SK-N-SH (cell line): ENCODE measurements at regions not wholly inside any gene's neighbourhood (a gene's known extent, or its start where the extent isn't known, plus 50 kb on each side); places are given as distances from the start of the nearest gene placed in this dataset.

Experiments used
- CTCF ChIA-PET: fragments of 300-600, 350-600 bp; formaldehyde crosslinking; extraction: SDS; loops from one replicate; lab custom pipeline; 2021; lab: Yijun Ruan, JAX
- POLR2A ChIA-PET: fragments of 350-600 bp; sonication (Branson Sonifier 250); formaldehyde crosslinking; extraction: SDS; loops from one replicate; lab custom pipeline; 2020; ENCODE audit warnings: antibody characterized with exemption, inconsistent platforms; lab: Yijun Ruan, JAX
- DNase-seq: peaks from one replicate; pipeline ENCODE4 v3.0.0; 2012
- H2AFZ ChIP-seq: fragments of 200-600 bp; sonication (generic); 2 replicates; pipeline ENCODE4 v1.8.1; 2016; ENCODE audit warnings: antibody characterized with exemption, mild to moderate bottlenecking, low read depth
- H3F3A ChIP-seq: fragments of 200-600 bp; sonication (generic); replicated peaks from 2 replicates; pipeline ENCODE3; 2016; ENCODE audit warnings: antibody characterized with exemption, mild to moderate bottlenecking; ENCODE audit not compliant: insufficient read depth
- H3K27ac ChIP-seq, 2 experiments: fragments of 200-500 bp in 1 of 2; fragments of 200-600 bp in 1 of 2; sonication (Bioruptor generic) in 1 of 2; sonication (generic), shearing (Covaris generic) in 1 of 2; 2 replicates each; pipeline versions ENCODE4 v1.5.1 to v1.6.1; 2014 to 2016; ENCODE audit warnings: low read depth in 2 of 2, inconsistent platforms in 1 of 2, low read length in 1 of 2, mild to moderate bottlenecking in 1 of 2, mixed read lengths in 1 of 2
- H3K27me3 ChIP-seq: fragments of 200-600 bp; sonication (generic), shearing (Covaris generic); 2 replicates; pipeline ENCODE4 v1.6.1; 2016; ENCODE audit warnings: mixed run types; ENCODE audit not compliant: insufficient read depth
- H3K36me3 ChIP-seq, 2 experiments: fragments of 200-500 bp in 1 of 2; fragments of 200-600 bp in 1 of 2; sonication (Bioruptor generic) in 1 of 2; sonication (generic) in 1 of 2; replicated peaks in 1 of 2; 2 replicates each; pipeline versions ENCODE3 to v1.5.1; 2014 to 2016; ENCODE audit warnings: low read length in 1 of 2, mild to moderate bottlenecking in 1 of 2; ENCODE audit not compliant: insufficient read depth in 2 of 2, control insufficient read depth in 1 of 2
- H3K4me1 ChIP-seq, 2 experiments: fragments of 200-500 bp in 1 of 2; fragments of 200-600 bp in 1 of 2; sonication (Bioruptor generic) in 1 of 2; sonication (generic), shearing (Covaris generic) in 1 of 2; 2 replicates each; pipeline versions ENCODE4 v1.5.1 to v1.6.1; 2014 to 2016; ENCODE audit warnings: low read depth in 1 of 2, low read length in 1 of 2, mixed run types in 1 of 2; ENCODE audit not compliant: insufficient read depth in 2 of 2, control insufficient read depth in 1 of 2
- H3K4me2 ChIP-seq: fragments of 200-600 bp; sonication (generic), shearing (Covaris generic); 2 replicates; pipeline ENCODE4 v1.6.1; 2017; ENCODE audit warnings: mixed run types
- H3K4me3 ChIP-seq, 2 experiments: fragments of 200-500 bp in 1 of 2; fragments of 200-600 bp in 1 of 2; sonication (Bioruptor generic) in 1 of 2; sonication (generic), shearing (Covaris generic) in 1 of 2; 2 replicates each; pipeline versions ENCODE4 v1.5.1 to v1.8.1; 2014 to 2016; ENCODE audit warnings: low read depth in 2 of 2, inconsistent platforms in 1 of 2, low read length in 1 of 2, mild to moderate bottlenecking in 1 of 2, mixed read lengths in 1 of 2, moderate library complexity in 1 of 2
- H3K79me2 ChIP-seq: fragments of 200-600 bp; sonication (generic); 2 replicates; pipeline ENCODE4 v1.8.1; 2017; ENCODE audit warnings: mild to moderate bottlenecking; ENCODE audit not compliant: insufficient read depth
- H3K9ac ChIP-seq: fragments of 200-600 bp; sonication (generic); 2 replicates; pipeline ENCODE4 v1.6.1; 2017; ENCODE audit warnings: mixed run types
- H3K9me2 ChIP-seq: fragments of 200-600 bp; sonication (generic); 2 replicates; pipeline ENCODE4 v1.6.1; 2017; ENCODE audit warnings: mixed run types
- H3K9me3 ChIP-seq: fragments of 200-600 bp; sonication (generic); 2 replicates; pipeline ENCODE4 v1.6.1; 2017; ENCODE audit warnings: mixed run types, mild to moderate bottlenecking, moderate library complexity
- H4K20me1 ChIP-seq: fragments of 200-600 bp; sonication (generic); 2 replicates; pipeline ENCODE4 v1.6.1; 2017; ENCODE audit warnings: mild to moderate bottlenecking, mixed run types; ENCODE audit not compliant: insufficient read depth
- CHD2 ChIP-seq: fragments of 150-350 bp; IDR thresholded peaks from 2 replicates; pipeline ENCODE4 v1.6.1; 2018; ENCODE audit warnings: low read length; ENCODE audit not compliant: partially characterized antibody
- CTCF ChIP-seq: fragments of 200-600 bp; sonication (generic); IDR thresholded peaks from 2 replicates; pipeline ENCODE4 v1.6.1; 2017; ENCODE audit warnings: antibody characterized with exemption, mild to moderate bottlenecking, moderate library complexity
- FOSL2 ChIP-seq: IDR thresholded peaks from 2 replicates; pipeline ENCODE4 v1.4.0; 2012; ENCODE audit warnings: low read depth, mild to moderate bottlenecking, moderate library complexity, borderline replicate concordance
- FOXJ3 ChIP-seq: sonication (generic); formaldehyde crosslinking; IDR thresholded peaks from 2 replicates; pipeline ENCODE4 v1.5.1; 2020; ENCODE audit warnings: mild to moderate bottlenecking, missing genetic modification reagents
- FOXM1 ChIP-seq: IDR thresholded peaks from 2 replicates; pipeline ENCODE4 v1.4.0; 2012; ENCODE audit warnings: low read depth, mild to moderate bottlenecking
- GABPA ChIP-seq: IDR thresholded peaks from 2 replicates; pipeline ENCODE4 v1.4.0; 2012; ENCODE audit warnings: low read depth, mild to moderate bottlenecking
- GATA2 ChIP-seq: sonication (generic); formaldehyde crosslinking; IDR thresholded peaks from 2 replicates; pipeline ENCODE4 v1.5.0; 2020; ENCODE audit warnings: mild to moderate bottlenecking, missing genetic modification reagents
- JUND ChIP-seq: IDR thresholded peaks from 2 replicates; pipeline ENCODE4 v1.4.0; 2012
- MXI1 ChIP-seq: IDR thresholded peaks from 2 replicates; pipeline ENCODE4 v1.6.1; 2012; ENCODE audit warnings: mild to moderate bottlenecking, low read depth, low read length, improper control_type of control experiment
- POLR2AphosphoS5 ChIP-seq: IDR thresholded peaks from 2 replicates; pipeline ENCODE4 v1.6.1; 2012; ENCODE audit warnings: low read depth, low read length
- RAD21 ChIP-seq: IDR thresholded peaks from 2 replicates; pipeline ENCODE4 v1.6.1; 2012; ENCODE audit warnings: mild to moderate bottlenecking, low read length
- RXRA ChIP-seq: IDR thresholded peaks from 2 replicates; pipeline ENCODE4 v1.4.0; 2012; ENCODE audit warnings: low read depth, mild to moderate bottlenecking, borderline replicate concordance
- TEAD4 ChIP-seq: IDR thresholded peaks from 2 replicates; pipeline ENCODE4 v1.4.0; 2012; ENCODE audit warnings: mild to moderate bottlenecking, borderline replicate concordance; ENCODE audit not compliant: insufficient read depth
- YY1 ChIP-seq: IDR thresholded peaks from 2 replicates; pipeline ENCODE4 v1.4.0; 2012; ENCODE audit warnings: low read depth, mild to moderate bottlenecking
- WGBS: methylation state at CpG from one replicate; pipeline ENCODE4 v1.1.6; 2017; ENCODE audit warnings: low lambda C conversion rate; 5-methylcytosine and 5-hydroxymethylcytosine counted together
- TF ChIP-seq, protein P1 (sequence below): IDR thresholded peaks from 2 replicates; pipeline ENCODE4 v1.4.0; 2012; ENCODE audit warnings: low read depth, borderline replicate concordance
- TF ChIP-seq, protein P2 (sequence below): IDR thresholded peaks from 2 replicates; pipeline ENCODE4 v1.4.0; 2012; ENCODE audit warnings: low read depth

GRCh38 chr10:9657530-9657929 lies 1360.1 kb upstream of the CELF2 start:
- DNase-seq: no peak
- Histone ChIP-seq H3K4me1 (no peaks in the 10 kb centered on the region), H3K4me3 (no peak overlapping the region), H3K4me2 (no peak overlapping the region), H3K36me3 (no peaks in the 10 kb centered on the region), H3F3A (no peaks in the 10 kb centered on the region), H2AFZ (no peak overlapping the region), H3K9ac (no peak overlapping the region), H3K27ac (no peak overlapping the region), H3K9me3 (no peaks in the 10 kb centered on the region), H3K79me2 (no peaks in the 10 kb centered on the region), H3K27me3 (no peaks in the 10 kb centered on the region), H4K20me1 (no peaks in the 10 kb centered on the region), H3K9me2 (no peaks in the 10 kb centered on the region; the same call in 1 of the 2 replicates)
- ChIA-PET POLR2A (no interaction called here), CTCF (no interaction called here)
- 24% methylated on average over 2 of the region's 2 CpGs for WGBS
- TF ChIP-seq FOXJ3 (CRISPR knock-in tag) (no peak), MXI1 (no peak), RAD21 (no peak), YY1 (no peak), GATA2 (CRISPR knock-in tag) (no peak), FOSL2 (no peak), CHD2 (no peak), JUND (no peak), TEAD4 (no peak)
- TF ChIP-seq, protein P1, sequence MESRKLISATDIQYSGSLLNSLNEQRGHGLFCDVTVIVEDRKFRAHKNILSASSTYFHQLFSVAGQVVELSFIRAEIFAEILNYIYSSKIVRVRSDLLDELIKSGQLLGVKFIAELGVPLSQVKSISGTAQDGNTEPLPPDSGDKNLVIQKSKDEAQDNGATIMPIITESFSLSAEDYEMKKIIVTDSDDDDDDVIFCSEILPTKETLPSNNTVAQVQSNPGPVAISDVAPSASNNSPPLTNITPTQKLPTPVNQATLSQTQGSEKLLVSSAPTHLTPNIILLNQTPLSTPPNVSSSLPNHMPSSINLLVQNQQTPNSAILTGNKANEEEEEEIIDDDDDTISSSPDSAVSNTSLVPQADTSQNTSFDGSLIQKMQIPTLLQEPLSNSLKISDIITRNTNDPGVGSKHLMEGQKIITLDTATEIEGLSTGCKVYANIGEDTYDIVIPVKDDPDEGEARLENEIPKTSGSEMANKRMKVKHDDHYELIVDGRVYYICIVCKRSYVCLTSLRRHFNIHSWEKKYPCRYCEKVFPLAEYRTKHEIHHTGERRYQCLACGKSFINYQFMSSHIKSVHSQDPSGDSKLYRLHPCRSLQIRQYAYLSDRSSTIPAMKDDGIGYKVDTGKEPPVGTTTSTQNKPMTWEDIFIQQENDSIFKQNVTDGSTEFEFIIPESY: no peak

DNA sequence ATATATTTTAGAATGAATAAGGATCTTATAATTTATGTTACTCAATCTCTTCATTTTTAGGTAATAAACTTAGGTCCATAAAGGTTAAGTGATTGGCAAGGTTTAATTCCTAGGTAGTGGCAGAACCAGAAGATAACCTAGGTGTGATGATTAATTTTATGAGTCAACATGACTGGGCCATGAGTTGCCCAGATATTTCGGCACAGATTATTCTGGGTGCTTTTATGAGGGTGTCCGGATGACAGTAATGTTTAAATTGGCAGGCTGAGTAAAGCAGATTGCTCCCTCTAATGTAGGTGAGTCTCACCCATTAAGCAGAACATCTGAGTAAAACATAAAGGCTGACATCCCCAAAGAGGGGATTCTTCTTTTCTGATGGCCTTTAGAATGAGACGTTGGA lies 1349.3 kb upstream of the CELF2 start:
- Histone ChIP-seq H3K4me1 (no peaks in the 10 kb centered on the region), H3K4me2 (no peak overlapping the region), H3F3A (no peaks in the 10 kb centered on the region), H3K27me3 (no peaks in the 10 kb centered on the region), H3K79me2 (no peaks in the 10 kb centered on the region), H3K9me3 (no peaks in the 10 kb centered on the region; the same call in 1 of the 2 replicates), H4K20me1 (no peaks in the 10 kb centered on the region), H3K36me3 (no peaks in the 10 kb centered on the region), H3K4me3 (no peak overlapping the region), H3K9ac (no peak overlapping the region), H2AFZ (no peak overlapping the region), H3K27ac (no peak overlapping the region), H3K9me2 (no peaks in the 10 kb centered on the region)
- ChIA-PET POLR2A (no interaction called here), CTCF (no interaction called here)
- DNase-seq: no peak
- WGBS: 24% methylated on average over 3 of the region's 3 CpGs
- TF ChIP-seq, protein P2, sequence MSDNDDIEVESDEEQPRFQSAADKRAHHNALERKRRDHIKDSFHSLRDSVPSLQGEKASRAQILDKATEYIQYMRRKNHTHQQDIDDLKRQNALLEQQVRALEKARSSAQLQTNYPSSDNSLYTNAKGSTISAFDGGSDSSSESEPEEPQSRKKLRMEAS: no peak
- TF ChIP-seq RXRA (no peak), POLR2AphosphoS5 (no peak), GABPA (no peak), CTCF (no peak), FOXM1 (no peak)
